ENCODE measurements at regions not wholly inside any gene's neighbourhood (a gene's known extent, or its start where the extent isn't known, plus 50 kb on each side); places are given as distances from the start of the nearest gene placed in this dataset.

DNA sequence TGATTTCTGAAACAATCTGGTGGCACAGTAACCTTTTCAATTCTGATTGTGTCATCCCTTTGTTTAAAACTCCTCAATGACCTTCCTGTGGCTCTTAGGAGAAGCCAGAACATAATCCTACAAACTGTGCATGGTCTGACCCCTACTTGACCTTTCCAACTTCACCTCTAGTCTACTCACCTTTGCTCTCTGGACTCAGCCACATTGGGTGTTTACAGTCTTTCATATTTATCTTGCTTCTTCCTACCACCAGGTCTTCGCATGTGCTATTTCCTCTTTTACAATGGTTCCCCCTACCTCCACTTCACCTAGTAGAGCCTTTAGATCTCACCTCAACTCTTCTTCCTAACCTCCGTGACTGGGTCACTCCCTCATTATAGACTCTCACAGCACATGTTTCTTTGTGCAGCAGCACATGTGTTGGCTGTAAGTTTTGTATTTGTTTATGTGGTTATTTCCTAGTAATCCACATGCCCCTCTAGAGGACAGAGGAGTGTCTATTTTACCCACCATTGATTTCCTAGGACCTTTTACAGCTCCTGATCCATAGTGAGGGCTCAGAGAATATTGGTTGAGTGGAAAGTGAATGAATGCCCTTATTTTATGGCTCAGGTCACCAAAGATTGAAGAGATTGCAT lies 320.8 kb upstream of the MEIS1 start:
- Histone ChIP-seq H2AK9ac (replicated peaks; ENCODE audit: low read depth, low read length, poor library complexity) (no peak overlapping the region), H3K4ac (ENCODE audit: low read depth, low read length) (no peak overlapping the region), H3K56ac (ENCODE audit: extremely low read depth, insufficient read depth, low read length) (no peak overlapping the region), H2BK15ac (ENCODE audit: low read depth, low read length) (no peak overlapping the region), H3K4me2 (ENCODE audit: low read depth, low read length) (no peak overlapping the region), H3K9me1 (ENCODE audit: insufficient read depth, low read length) (no peaks in the 10 kb centered on the region), H3K9me3 (ENCODE audit: control insufficient read depth, insufficient read depth, low read length) (no peaks in the 10 kb centered on the region), H3K27me3 (ENCODE audit: control insufficient read depth, insufficient read depth, low read length) (no peaks in the 10 kb centered on the region), H2AFZ (replicated peaks; ENCODE audit: low read length, poor library complexity) (no peak overlapping the region), H3K23ac (ENCODE audit: low read depth, low read length) (no peak overlapping the region), H4K5ac (ENCODE audit: low read depth, low read length) (no peak overlapping the region), H3K79me1 (ENCODE audit: low read depth in 1 of 2, low read length in 2 of 2) (no peaks in the 10 kb centered on the region), H3K4me1 (ENCODE audit: control insufficient read depth, insufficient read depth, low read length) (no peaks in the 10 kb centered on the region), H4K20me1 (ENCODE audit: insufficient read depth, low read length) (no peaks in the 10 kb centered on the region), H4K8ac (ENCODE audit: low read depth in 2 of 2, low read length in 2 of 2) (no peak overlapping the region), H2AK5ac (ENCODE audit: low read depth, low read length) (no peak overlapping the region), H3K36me3 (ENCODE audit: control insufficient read depth, insufficient read depth, low read length) (no peaks in the 10 kb centered on the region), H3K9ac (ENCODE audit: low read depth, low read length) (no peak overlapping the region), H2BK20ac (ENCODE audit: low read depth, low read length) (no peak overlapping the region), H2BK120ac (ENCODE audit: low read depth, low read length) (no peak overlapping the region), H3K27ac (ENCODE audit: insufficient read depth, low read length) (no peak overlapping the region), H3K4me3 (ENCODE audit: insufficient read depth, low read depth, low read length) (no peak overlapping the region), H2BK5ac (ENCODE audit: low read depth, low read length, poor library complexity, severe bottlenecking) (no peak overlapping the region), H3K18ac (ENCODE audit: low read depth, low read length) (no peak overlapping the region), H4K91ac (ENCODE audit: insufficient read depth, low read depth, low read length) (no peak overlapping the region), H3K14ac (replicated peaks; ENCODE audit: low read depth, low read length) (no peak overlapping the region)
- POLR2A ChIA-PET (ENCODE audit: unreplicated experiment) = no interaction called here
- BruUV-seq (replicated peaks) = no TSS peak
- 67% methylated on average over 1 of the region's 2 CpGs; no CpG with 5 or more reads in 1 of the 2 experiments for WGBS, 2 experiments (ENCODE audit: extremely low coverage in 2 of 2, insufficient read length in 1 of 2)
- dilution Hi-C loops (cut with HindIII; ENCODE audit: low sequenced_read_pairs, unreplicated experiment) = no loop called here
- ATAC-seq (ENCODE audit: low read depth) = no peak
- intact Hi-C loops (cut with micrococcal nuclease) = no loop called here
- in situ Hi-C loops (cut with MboI; ENCODE audit: low sequenced_read_pairs) = no loop called here
- TF ChIP-seq RCOR1 (IDR thresholded peaks at IDR 0.05; ENCODE audit: insufficient replicate concordance, low read length) = no peak
- no peak for TF ChIP-seq NFE2L2 (IDR thresholded peaks at IDR 0.05; ENCODE audit: low read depth, low read length)
- TF ChIP-seq FOS (IDR thresholded peaks at IDR 0.05; ENCODE audit: low read depth, low read length) = no peak
- TF ChIP-seq MAZ (IDR thresholded peaks at IDR 0.05; ENCODE audit: borderline replicate concordance, low read depth, low read length) = no peak
- TF ChIP-seq, protein P1, sequence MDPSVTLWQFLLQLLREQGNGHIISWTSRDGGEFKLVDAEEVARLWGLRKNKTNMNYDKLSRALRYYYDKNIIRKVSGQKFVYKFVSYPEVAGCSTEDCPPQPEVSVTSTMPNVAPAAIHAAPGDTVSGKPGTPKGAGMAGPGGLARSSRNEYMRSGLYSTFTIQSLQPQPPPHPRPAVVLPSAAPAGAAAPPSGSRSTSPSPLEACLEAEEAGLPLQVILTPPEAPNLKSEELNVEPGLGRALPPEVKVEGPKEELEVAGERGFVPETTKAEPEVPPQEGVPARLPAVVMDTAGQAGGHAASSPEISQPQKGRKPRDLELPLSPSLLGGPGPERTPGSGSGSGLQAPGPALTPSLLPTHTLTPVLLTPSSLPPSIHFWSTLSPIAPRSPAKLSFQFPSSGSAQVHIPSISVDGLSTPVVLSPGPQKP (IDR thresholded peaks at IDR 0.05; ENCODE audit: borderline replicate concordance, low read depth, low read length) = no peak
- TF ChIP-seq RFX5 (IDR thresholded peaks at IDR 0.05; ENCODE audit: low read depth, low read length) = no peak
- TF ChIP-seq CHD1 (IDR thresholded peaks at IDR 0.05; ENCODE audit: low read depth, low read length) = no peak
- TF ChIP-seq BHLHE40 (IDR thresholded peaks at IDR 0.05; ENCODE audit: low read depth, low read length) = no peak
- TF ChIP-seq, protein P2, sequence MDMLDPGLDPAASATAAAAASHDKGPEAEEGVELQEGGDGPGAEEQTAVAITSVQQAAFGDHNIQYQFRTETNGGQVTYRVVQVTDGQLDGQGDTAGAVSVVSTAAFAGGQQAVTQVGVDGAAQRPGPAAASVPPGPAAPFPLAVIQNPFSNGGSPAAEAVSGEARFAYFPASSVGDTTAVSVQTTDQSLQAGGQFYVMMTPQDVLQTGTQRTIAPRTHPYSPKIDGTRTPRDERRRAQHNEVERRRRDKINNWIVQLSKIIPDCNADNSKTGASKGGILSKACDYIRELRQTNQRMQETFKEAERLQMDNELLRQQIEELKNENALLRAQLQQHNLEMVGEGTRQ (IDR thresholded peaks at IDR 0.05; ENCODE audit: low read depth, low read length) = no peak
- TF ChIP-seq RAD21 (IDR thresholded peaks at IDR 0.05; ENCODE audit: low read length) = no peak
- no peak for TF ChIP-seq MXI1 (IDR thresholded peaks at IDR 0.05; ENCODE audit: borderline replicate concordance, low read depth, low read length)
- TF ChIP-seq, protein P3, sequence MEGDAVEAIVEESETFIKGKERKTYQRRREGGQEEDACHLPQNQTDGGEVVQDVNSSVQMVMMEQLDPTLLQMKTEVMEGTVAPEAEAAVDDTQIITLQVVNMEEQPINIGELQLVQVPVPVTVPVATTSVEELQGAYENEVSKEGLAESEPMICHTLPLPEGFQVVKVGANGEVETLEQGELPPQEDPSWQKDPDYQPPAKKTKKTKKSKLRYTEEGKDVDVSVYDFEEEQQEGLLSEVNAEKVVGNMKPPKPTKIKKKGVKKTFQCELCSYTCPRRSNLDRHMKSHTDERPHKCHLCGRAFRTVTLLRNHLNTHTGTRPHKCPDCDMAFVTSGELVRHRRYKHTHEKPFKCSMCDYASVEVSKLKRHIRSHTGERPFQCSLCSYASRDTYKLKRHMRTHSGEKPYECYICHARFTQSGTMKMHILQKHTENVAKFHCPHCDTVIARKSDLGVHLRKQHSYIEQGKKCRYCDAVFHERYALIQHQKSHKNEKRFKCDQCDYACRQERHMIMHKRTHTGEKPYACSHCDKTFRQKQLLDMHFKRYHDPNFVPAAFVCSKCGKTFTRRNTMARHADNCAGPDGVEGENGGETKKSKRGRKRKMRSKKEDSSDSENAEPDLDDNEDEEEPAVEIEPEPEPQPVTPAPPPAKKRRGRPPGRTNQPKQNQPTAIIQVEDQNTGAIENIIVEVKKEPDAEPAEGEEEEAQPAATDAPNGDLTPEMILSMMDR (conservative IDR thresholded peaks at IDR 0.05; ENCODE audit: low read depth, low read length) = no peak
- CTCF ChIA-PET = no interaction called here
- DNase-seq = no peak

Measured in IMR-90 (cell line).